Neural progenitor cell (in vitro differentiated cells): ENCODE measurements at regions not wholly inside any gene's neighbourhood (a gene's known extent, or its start where the extent isn't known, plus 50 kb on each side); places are given as distances from the start of the nearest gene placed in this dataset.

Source experiments
- DNase-seq: peaks from one replicate; pipeline ENCODE4 v3.0.0-alpha.2; 2016; ENCODE audit warnings: low spot score
- H2AFZ ChIP-seq: fragments of 200-600 bp; sonication (generic); replicated peaks from 2 replicates; pipeline ENCODE4 v1.6.1; 2016; ENCODE audit warnings: antibody characterized with exemption
- H3F3A ChIP-seq: fragments of 200-600 bp; sonication (generic); 2 replicates; pipeline ENCODE4 v1.6.1; 2016; ENCODE audit warnings: antibody characterized with exemption, low read depth
- H3K27ac ChIP-seq: fragments of 200-600 bp; sonication (generic); 2 replicates; pipeline ENCODE4 v1.5.1; 2016; ENCODE audit warnings: mild to moderate bottlenecking
- H3K27me3 ChIP-seq: fragments of 200-600 bp; sonication (generic); 2 replicates; pipeline ENCODE4 v1.6.1; 2016; ENCODE audit warnings: mild to moderate bottlenecking, moderate library complexity
- H3K36me3 ChIP-seq: fragments of 200-600 bp; sonication (generic); 2 replicates; pipeline ENCODE4 v1.5.1; 2016
- H3K4me1 ChIP-seq: fragments of 200-600 bp; sonication (generic); 2 replicates; pipeline ENCODE4 v1.6.1; 2016; ENCODE audit warnings: mixed run types
- H3K4me2 ChIP-seq: fragments of 200-600 bp; sonication (generic); 2 replicates; pipeline ENCODE4 v1.6.1; 2016
- H3K4me3 ChIP-seq: fragments of 200-600 bp; sonication (generic); 2 replicates; pipeline ENCODE4 v1.5.1; 2016
- H3K79me2 ChIP-seq: fragments of 200-600 bp; sonication (generic); 2 replicates; pipeline ENCODE4 v1.6.1; 2016; ENCODE audit warnings: low read depth
- H3K9ac ChIP-seq: fragments of 200-600 bp; sonication (generic); 2 replicates; pipeline ENCODE4 v1.6.1; 2016
- H3K9me3 ChIP-seq: fragments of 200-600 bp; sonication (generic); 2 replicates; pipeline ENCODE4 v1.5.1; 2016; ENCODE audit warnings: low read depth
- H4K20me1 ChIP-seq: fragments of 200-600 bp; sonication (generic); 2 replicates; pipeline ENCODE4 v1.6.1; 2016; ENCODE audit warnings: low read depth
- H3K27ac Mint-ChIP-seq: 3 replicates; pipeline ENCODE4 v1.8.0; 2021; ENCODE audit warnings: mixed read lengths
- H3K27me3 Mint-ChIP-seq: 2 replicates; pipeline ENCODE4 v1.8.0; 2022; ENCODE audit warnings: low read depth, mild to moderate bottlenecking, inconsistent platforms, moderate library complexity, mixed read lengths; ENCODE audit not compliant: insufficient read depth
- H3K36me3 Mint-ChIP-seq: 3 replicates; pipeline ENCODE4 v1.8.0; 2021; ENCODE audit warnings: mixed read lengths
- H3K4me1 Mint-ChIP-seq: 3 replicates; pipeline ENCODE4 v1.8.0; 2021; ENCODE audit warnings: mixed read lengths
- H3K4me3 Mint-ChIP-seq: 3 replicates; pipeline ENCODE4 v1.8.0; 2021; ENCODE audit warnings: mild to moderate bottlenecking, moderate library complexity, mixed read lengths
- H3K9me3 Mint-ChIP-seq: 3 replicates; pipeline ENCODE4 v1.8.0; 2020; ENCODE audit warnings: mixed read lengths
- CTCF ChIP-seq: fragments of 200-600 bp; sonication (generic); IDR thresholded peaks from 2 replicates; pipeline ENCODE4 v1.5.1; 2017; ENCODE audit warnings: antibody characterized with exemption, mild to moderate bottlenecking
- EZH2 ChIP-seq: fragments of 200-600 bp; sonication (generic); IDR thresholded peaks from 2 replicates; pipeline ENCODE4 v1.6.1; 2017; ENCODE audit warnings: antibody characterized with exemption, mild to moderate bottlenecking, moderate library complexity
- EZH2phosphoT487 ChIP-seq: fragments of 200-600 bp; sonication (generic); IDR thresholded peaks from 2 replicates; pipeline ENCODE4 v1.6.1; 2017; ENCODE audit warnings: antibody characterized with exemption

GRCh38 chr4:11299016-11299415 is 129.7 kb downstream of the HS3ST1 start:
- Mint-ChIP-seq H3K27ac (no peak overlapping the region), H3K4me1 (peaks cover 2% of the 10 kb centered on the region), H3K27me3 (peaks cover 2% of the 10 kb centered on the region), H3K9me3 (no peaks in the 10 kb centered on the region), H3K4me3 (no peak overlapping the region), H3K36me3 (no peaks in the 10 kb centered on the region)
- no peaks in the 10 kb centered on the region for H3K27me3 ChIP-seq
- no peak overlapping the region for H3K27ac ChIP-seq
- no peaks in the 10 kb centered on the region for H3K79me2 ChIP-seq
- no peaks in the 10 kb centered on the region for H4K20me1 ChIP-seq
- no peak overlapping the region for H2AFZ ChIP-seq
- no peaks in the 10 kb centered on the region for H3K9me3 ChIP-seq
- TF ChIP-seq EZH2phosphoT487 (no peak), EZH2 (no peak)
- H3K36me3 ChIP-seq, result no peaks in the 10 kb centered on the region
- peaks cover 7% of the 10 kb centered on the region for H3K4me1 ChIP-seq
- DNase-seq, result no peak
- H3K9ac ChIP-seq, result no peak overlapping the region
- H3F3A ChIP-seq, result no peaks in the 10 kb centered on the region
- H3K4me2 ChIP-seq, result no peak overlapping the region
- no peak overlapping the region for H3K4me3 ChIP-seq

- Histone ChIP-seq H2AFZ (no peak overlapping the region), H3K9ac (no peak overlapping the region), H3K4me3 (no peak overlapping the region), H3F3A (no peaks in the 10 kb centered on the region), H3K4me2 (no peak overlapping the region), H3K27ac (no peak overlapping the region), H3K36me3 (no peaks in the 10 kb centered on the region), H3K9me3 (no peaks in the 10 kb centered on the region), H4K20me1 (no peaks in the 10 kb centered on the region), H3K27me3 (no peaks in the 10 kb centered on the region), H3K4me1 (peaks cover 7% of the 10 kb centered on the region), H3K79me2 (no peaks in the 10 kb centered on the region)
- Mint-ChIP-seq H3K4me1 (peaks cover 2% of the 10 kb centered on the region), H3K27me3 (peaks cover 2% of the 10 kb centered on the region), H3K4me3 (no peak overlapping the region), H3K36me3 (no peaks in the 10 kb centered on the region), H3K9me3 (no peaks in the 10 kb centered on the region), H3K27ac (no peak overlapping the region)
- DNase-seq, result no peak
- TF ChIP-seq CTCF (no peak), EZH2phosphoT487 (no peak), EZH2 (no peak)
These were observed 130.2 kb downstream of the HS3ST1 start for GRCh38 chr4:11298451-11298850.

- H3K9ac ChIP-seq, result no peak overlapping the region
- no peak overlapping the region for H3K27ac ChIP-seq
- Mint-ChIP-seq H3K36me3 (no peaks in the 10 kb centered on the region), H3K9me3 (no peaks in the 10 kb centered on the region), H3K4me1 (peaks cover 3% of the 10 kb centered on the region), H3K4me3 (no peak overlapping the region), H3K27me3 (peaks cover 2% of the 10 kb centered on the region), H3K27ac (no peak overlapping the region)
- H3K79me2 ChIP-seq, result no peaks in the 10 kb centered on the region
- H4K20me1 ChIP-seq, result no peaks in the 10 kb centered on the region
- TF ChIP-seq EZH2phosphoT487, result no peak
- TF ChIP-seq EZH2, result no peak
- no peak for TF ChIP-seq CTCF
- DNase-seq, result no peak
- no peaks in the 10 kb centered on the region for H3K9me3 ChIP-seq
- no peaks in the 10 kb centered on the region for H3K36me3 ChIP-seq
- H3K4me1 ChIP-seq, result peaks cover 7% of the 10 kb centered on the region
- no peaks in the 10 kb centered on the region for H3K27me3 ChIP-seq
- H3K4me2 ChIP-seq, result no peak overlapping the region
- H2AFZ ChIP-seq, result no peak overlapping the region
- H3K4me3 ChIP-seq, result no peak overlapping the region
- H3F3A ChIP-seq, result no peaks in the 10 kb centered on the region
These were observed 131.1 kb downstream of the HS3ST1 start for GRCh38 chr4:11297627-11298026.

- TF ChIP-seq EZH2phosphoT487, result no peak
- no peak for TF ChIP-seq CTCF
- no peak for TF ChIP-seq EZH2
- Mint-ChIP-seq H3K27ac (no peak overlapping the region), H3K36me3 (no peaks in the 10 kb centered on the region), H3K4me3 (no peak overlapping the region), H3K27me3 (peaks cover 2% of the 10 kb centered on the region), H3K4me1 (peaks cover 5% of the 10 kb centered on the region), H3K9me3 (no peaks in the 10 kb centered on the region)
- H3K36me3 ChIP-seq, result no peaks in the 10 kb centered on the region
- no peak overlapping the region for H3K4me2 ChIP-seq
- no peak for DNase-seq
- H3K79me2 ChIP-seq, result no peaks in the 10 kb centered on the region
- no peak overlapping the region for H3K9ac ChIP-seq
- no peaks in the 10 kb centered on the region for H3K27me3 ChIP-seq
- peaks cover 7% of the 10 kb centered on the region for H3K4me1 ChIP-seq
- no peaks in the 10 kb centered on the region for H4K20me1 ChIP-seq
- no peaks in the 10 kb centered on the region for H3F3A ChIP-seq
- no peak overlapping the region for H3K4me3 ChIP-seq
- H2AFZ ChIP-seq, result no peak overlapping the region
- no peak overlapping the region for H3K27ac ChIP-seq
- no peaks in the 10 kb centered on the region for H3K9me3 ChIP-seq
These were observed 131.5 kb downstream of the HS3ST1 start for GRCh38 chr4:11297201-11297600.
